ENCODE measurements at regions not wholly inside any gene's neighbourhood (a gene's known extent, or its start where the extent isn't known, plus 50 kb on each side); places are given as distances from the start of the nearest gene placed in this dataset.

GRCh38 chr2:17079262-17079661, 413.6 kb upstream of the CYRIA start:
- TF ChIP-seq, protein P1, sequence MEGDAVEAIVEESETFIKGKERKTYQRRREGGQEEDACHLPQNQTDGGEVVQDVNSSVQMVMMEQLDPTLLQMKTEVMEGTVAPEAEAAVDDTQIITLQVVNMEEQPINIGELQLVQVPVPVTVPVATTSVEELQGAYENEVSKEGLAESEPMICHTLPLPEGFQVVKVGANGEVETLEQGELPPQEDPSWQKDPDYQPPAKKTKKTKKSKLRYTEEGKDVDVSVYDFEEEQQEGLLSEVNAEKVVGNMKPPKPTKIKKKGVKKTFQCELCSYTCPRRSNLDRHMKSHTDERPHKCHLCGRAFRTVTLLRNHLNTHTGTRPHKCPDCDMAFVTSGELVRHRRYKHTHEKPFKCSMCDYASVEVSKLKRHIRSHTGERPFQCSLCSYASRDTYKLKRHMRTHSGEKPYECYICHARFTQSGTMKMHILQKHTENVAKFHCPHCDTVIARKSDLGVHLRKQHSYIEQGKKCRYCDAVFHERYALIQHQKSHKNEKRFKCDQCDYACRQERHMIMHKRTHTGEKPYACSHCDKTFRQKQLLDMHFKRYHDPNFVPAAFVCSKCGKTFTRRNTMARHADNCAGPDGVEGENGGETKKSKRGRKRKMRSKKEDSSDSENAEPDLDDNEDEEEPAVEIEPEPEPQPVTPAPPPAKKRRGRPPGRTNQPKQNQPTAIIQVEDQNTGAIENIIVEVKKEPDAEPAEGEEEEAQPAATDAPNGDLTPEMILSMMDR (IDR thresholded peaks at IDR 0.05; ENCODE audit: insufficient read depth, low read length, poor library complexity, severe bottlenecking): no peak
- TF ChIP-seq EZH2phosphoT487 (conservative IDR thresholded peaks at IDR 0.05; ENCODE audit: low read length): no peak

Measured in SU-DHL-6 (cell line).